GM23248 (cell line): ENCODE measurements at regions not wholly inside any gene's neighbourhood (a gene's known extent, or its start where the extent isn't known, plus 50 kb on each side); places are given as distances from the start of the nearest gene placed in this dataset.

ENCODE experiments used
- DNase-seq: peaks from one replicate; pipeline ENCODE4 v3.0.0-alpha.2; 2015
- H2AFZ ChIP-seq: fragments of 200-600 bp; sonication (generic); 2 replicates; pipeline ENCODE4 v1.6.1; 2016; ENCODE audit warnings: antibody characterized with exemption
- H3F3A ChIP-seq: fragments of 200-600 bp; sonication (generic); 2 replicates; pipeline ENCODE4 v1.6.1; 2016; ENCODE audit warnings: mild to moderate bottlenecking, antibody characterized with exemption, mixed run types; ENCODE audit not compliant: insufficient read depth
- H3K27ac ChIP-seq: fragments of 200-600 bp; sonication (generic); 2 replicates; pipeline ENCODE4 v1.5.1; 2016; ENCODE audit warnings: mild to moderate bottlenecking
- H3K27me3 ChIP-seq: fragments of 200-600 bp; sonication (generic); replicated peaks from 2 replicates; pipeline ENCODE4 v1.6.1; 2016; ENCODE audit warnings: mild to moderate bottlenecking; ENCODE audit not compliant: insufficient read depth
- H3K36me3 ChIP-seq: fragments of 200-600 bp; sonication (generic); 2 replicates; pipeline ENCODE4 v1.6.1; 2016; ENCODE audit warnings: low read depth, mild to moderate bottlenecking
- H3K4me1 ChIP-seq: fragments of 200-600 bp; sonication (generic); 2 replicates; pipeline ENCODE4 v1.6.1; 2016; ENCODE audit warnings: mild to moderate bottlenecking; ENCODE audit not compliant: insufficient read depth
- H3K4me2 ChIP-seq: fragments of 200-600 bp; sonication (generic); one replicate; pipeline ENCODE4 v1.6.1; 2016; ENCODE audit warnings: mild to moderate bottlenecking; ENCODE audit not compliant: unreplicated experiment
- H3K4me3 ChIP-seq: fragments of 200-600 bp; sonication (generic); 2 replicates; pipeline ENCODE4 v1.5.1; 2016; ENCODE audit warnings: mild to moderate bottlenecking
- H3K79me2 ChIP-seq: fragments of 200-600 bp; sonication (generic); 2 replicates; pipeline ENCODE4 v1.6.1; 2016; ENCODE audit warnings: mild to moderate bottlenecking; ENCODE audit not compliant: insufficient read depth
- H3K9ac ChIP-seq: fragments of 200-600 bp; sonication (generic); 2 replicates; pipeline ENCODE4 v1.6.1; 2016; ENCODE audit warnings: mild to moderate bottlenecking
- H3K9me2 ChIP-seq: fragments of 200-600 bp; sonication (generic); 2 replicates; pipeline ENCODE4 v1.6.1; 2016; ENCODE audit warnings: mixed run types, mild to moderate bottlenecking, moderate library complexity; ENCODE audit not compliant: insufficient read depth
- H3K9me3 ChIP-seq: fragments of 200-600 bp; sonication (generic); one replicate; pipeline ENCODE4 v1.6.1; 2017; ENCODE audit warnings: low read depth
- H4K20me1 ChIP-seq: fragments of 200-600 bp; sonication (generic); 2 replicates; pipeline ENCODE4 v1.6.0; 2016; ENCODE audit not compliant: insufficient read depth
- EZH2 ChIP-seq: fragments of 200-600 bp; sonication (generic); IDR thresholded peaks from 2 replicates; pipeline ENCODE4 v1.6.1; 2018; ENCODE audit warnings: antibody characterized with exemption, mild to moderate bottlenecking; ENCODE audit not compliant: insufficient read depth, poor library complexity, severe bottlenecking
- EZH2phosphoT487 ChIP-seq: fragments of 200-600 bp; sonication (generic); IDR thresholded peaks from 2 replicates; pipeline ENCODE4 v1.6.1; 2018; ENCODE audit warnings: antibody characterized with exemption, moderate library complexity, mild to moderate bottlenecking, low read depth; ENCODE audit not compliant: insufficient read depth
- WGBS, 2 experiments: methylation state at CpG; one replicate each; pipeline ENCODE4 v1.1.6; 2015 to 2017; ENCODE audit warnings: low lambda C conversion rate in 2 of 2, low coverage in 1 of 2; ENCODE audit errors: missing lambda C conversion rate in 2 of 2; 5-methylcytosine and 5-hydroxymethylcytosine counted together
- in situ Hi-C: fragments of 300-500 bp; cut with MboI; formaldehyde crosslinking; loops from 2 replicates; pipeline ENCODE4 v1.15.0; 2020

GRCh38 chr6:144824018-144824417, 538.9 kb downstream of the UTRN start:
- no peak overlapping the region for H2AFZ ChIP-seq
- H3K9ac ChIP-seq = no peak overlapping the region
- H3F3A ChIP-seq = no peaks in the 10 kb centered on the region
- in situ Hi-C loops = no loop called here
- no peak for TF ChIP-seq EZH2phosphoT487
- no peak for TF ChIP-seq EZH2
- peaks cover 27% of the 10 kb centered on the region for H3K36me3 ChIP-seq
- H3K9me2 ChIP-seq = no peaks in the 10 kb centered on the region
- no peaks in the 10 kb centered on the region for H3K79me2 ChIP-seq
- no peaks in the 10 kb centered on the region for H3K27me3 ChIP-seq
- H4K20me1 ChIP-seq = no peaks in the 10 kb centered on the region
- H3K27ac ChIP-seq = no peak overlapping the region
- DNase-seq = no peak
- H3K4me3 ChIP-seq = no peak overlapping the region
- H3K9me3 ChIP-seq = no peaks in the 10 kb centered on the region
- peaks cover 7% of the 10 kb centered on the region; the same call in 1 of the 2 replicates for H3K4me1 ChIP-seq
- no peak overlapping the region for H3K4me2 ChIP-seq

DNA sequence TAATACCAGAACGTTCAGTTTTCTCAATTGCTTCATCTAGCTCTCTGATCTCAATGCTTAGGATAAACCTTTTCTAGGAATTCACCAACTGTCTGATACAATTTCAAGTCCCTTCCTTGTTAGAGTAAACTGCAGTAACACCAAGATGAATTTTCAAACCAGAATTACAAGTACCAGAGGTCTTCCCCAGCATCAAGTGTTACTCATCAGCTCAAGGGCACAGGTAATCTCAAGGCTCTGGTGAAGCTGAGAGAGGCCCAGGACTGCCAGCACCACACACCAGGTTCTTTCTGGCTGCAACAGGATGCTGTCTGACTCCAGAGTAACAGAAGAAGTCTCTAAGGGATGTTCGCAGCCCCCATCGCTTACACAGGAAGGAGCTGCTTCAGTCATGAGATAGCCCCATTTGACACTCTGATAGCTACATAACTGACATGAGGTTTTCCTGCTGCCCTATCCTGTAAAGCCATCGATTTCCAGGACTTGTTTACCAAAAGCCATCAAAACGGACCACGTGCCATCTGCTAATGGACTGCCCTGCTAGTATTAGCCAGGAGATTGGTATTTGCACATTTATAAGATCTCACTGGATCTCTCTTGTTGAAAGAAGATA, 549.4 kb downstream of the UTRN start:
- Histone ChIP-seq H3K9ac (no peak overlapping the region), H4K20me1 (no peaks in the 10 kb centered on the region), H3K79me2 (no peaks in the 10 kb centered on the region), H3K9me3 (no peaks in the 10 kb centered on the region), H3K27ac (no peak overlapping the region), H3K4me3 (no peak overlapping the region), H2AFZ (no peak overlapping the region), H3K27me3 (no peaks in the 10 kb centered on the region), H3K4me1 (no peaks in the 10 kb centered on the region), H3F3A (no peaks in the 10 kb centered on the region), H3K36me3 (peaks cover 22% of the 10 kb centered on the region), H3K4me2 (no peak overlapping the region), H3K9me2 (no peaks in the 10 kb centered on the region)
- 84 to 86% methylated on average over 6 of the region's 6 CpGs for WGBS, 2 experiments
- in situ Hi-C loops = no loop called here
- no peak for TF ChIP-seq EZH2phosphoT487
- no peak for TF ChIP-seq EZH2
- no peak for DNase-seq

DNA sequence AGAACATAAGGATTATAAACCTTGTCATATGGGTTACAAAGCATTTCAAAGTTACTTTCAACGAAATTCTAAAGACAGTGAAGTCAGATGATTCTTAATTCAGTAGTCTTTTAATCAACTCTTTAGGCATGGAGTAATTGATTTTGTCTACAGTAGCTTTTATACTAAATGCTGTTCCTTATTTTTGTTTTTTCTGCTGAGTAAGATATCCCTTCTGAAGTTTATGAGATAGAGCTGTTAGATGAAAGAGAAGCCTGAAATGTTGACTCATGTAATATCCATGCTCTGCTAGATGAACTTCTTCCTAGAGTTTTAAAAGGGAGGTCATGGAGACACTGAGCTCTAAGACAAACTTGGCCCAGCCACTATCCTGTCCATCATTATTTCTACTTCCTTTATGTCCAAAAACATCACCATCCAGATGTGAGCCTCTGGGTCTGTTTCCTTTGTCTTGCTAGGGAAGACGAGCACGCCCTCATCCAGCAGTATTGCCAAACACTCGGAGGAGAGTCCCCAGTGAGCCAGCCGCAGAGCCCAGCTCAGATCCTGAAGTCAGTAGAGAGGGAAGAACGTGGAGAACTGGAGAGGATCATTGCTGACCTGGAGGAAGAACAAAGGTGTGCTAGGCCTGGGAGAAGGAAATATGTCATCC, 550.3 kb downstream of the UTRN start:
- Histone ChIP-seq H3K9me2 (no peaks in the 10 kb centered on the region), H3K4me1 (no peaks in the 10 kb centered on the region), H3K79me2 (no peaks in the 10 kb centered on the region), H3K27ac (no peak overlapping the region), H3K9me3 (no peaks in the 10 kb centered on the region), H4K20me1 (no peaks in the 10 kb centered on the region), H2AFZ (no peak overlapping the region), H3K27me3 (no peaks in the 10 kb centered on the region), H3K4me2 (no peak overlapping the region), H3F3A (no peaks in the 10 kb centered on the region), H3K4me3 (no peak overlapping the region), H3K36me3 (peaks cover 25% of the 10 kb centered on the region), H3K9ac (no peak overlapping the region)
- TF ChIP-seq EZH2phosphoT487 (no peak), EZH2 (no peak)
- no peak for DNase-seq
- in situ Hi-C loops = no loop called here
- 98% methylated on average over 6 of the region's 6 CpGs for WGBS, 2 experiments

GRCh38 chr6:144840619-144841018, 555.5 kb downstream of the UTRN start:
- Histone ChIP-seq H2AFZ (no peak overlapping the region), H3K79me2 (no peaks in the 10 kb centered on the region), H3K9ac (no peak overlapping the region), H3K27ac (no peak overlapping the region), H4K20me1 (no peaks in the 10 kb centered on the region), H3K27me3 (no peaks in the 10 kb centered on the region), H3K4me3 (no peak overlapping the region), H3K9me3 (no peaks in the 10 kb centered on the region), H3K36me3 (peaks cover 35% of the 10 kb centered on the region), H3F3A (no peaks in the 10 kb centered on the region), H3K9me2 (no peaks in the 10 kb centered on the region), H3K4me1 (no peaks in the 10 kb centered on the region), H3K4me2 (no peak overlapping the region)
- WGBS, 2 experiments = 95 to 100% methylated on average over 10 of the region's 10 CpGs
- in situ Hi-C loops = no loop called here
- no peak for DNase-seq
- TF ChIP-seq EZH2phosphoT487 (no peak), EZH2 (no peak)
